ENCODE measurements at regions not wholly inside any gene's neighbourhood (a gene's known extent, or its start where the extent isn't known, plus 50 kb on each side); places are given as distances from the start of the nearest gene placed in this dataset.

DNA sequence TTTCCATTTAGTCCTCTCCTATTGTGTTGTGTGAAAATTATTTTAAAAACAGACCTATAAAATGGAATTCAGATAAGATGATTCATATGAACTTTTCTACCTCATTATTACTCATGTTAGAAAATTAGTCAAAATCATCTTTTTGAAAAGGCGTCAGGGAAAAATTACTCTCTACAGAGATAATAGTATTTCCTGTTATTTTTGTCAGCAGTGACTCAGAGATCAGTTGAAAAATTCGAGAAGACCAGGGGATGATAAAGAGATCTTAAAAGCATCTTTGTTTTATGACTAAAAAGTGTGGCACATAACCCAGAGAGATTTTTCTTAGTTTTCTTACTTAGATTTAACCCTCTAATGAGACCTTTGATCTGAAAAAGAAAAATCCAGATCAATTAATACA lies 157.9 kb upstream of the CARD18 start:
- no peak for DNase-seq (ENCODE audit: low spot score)
- TF ChIP-seq, protein P1, sequence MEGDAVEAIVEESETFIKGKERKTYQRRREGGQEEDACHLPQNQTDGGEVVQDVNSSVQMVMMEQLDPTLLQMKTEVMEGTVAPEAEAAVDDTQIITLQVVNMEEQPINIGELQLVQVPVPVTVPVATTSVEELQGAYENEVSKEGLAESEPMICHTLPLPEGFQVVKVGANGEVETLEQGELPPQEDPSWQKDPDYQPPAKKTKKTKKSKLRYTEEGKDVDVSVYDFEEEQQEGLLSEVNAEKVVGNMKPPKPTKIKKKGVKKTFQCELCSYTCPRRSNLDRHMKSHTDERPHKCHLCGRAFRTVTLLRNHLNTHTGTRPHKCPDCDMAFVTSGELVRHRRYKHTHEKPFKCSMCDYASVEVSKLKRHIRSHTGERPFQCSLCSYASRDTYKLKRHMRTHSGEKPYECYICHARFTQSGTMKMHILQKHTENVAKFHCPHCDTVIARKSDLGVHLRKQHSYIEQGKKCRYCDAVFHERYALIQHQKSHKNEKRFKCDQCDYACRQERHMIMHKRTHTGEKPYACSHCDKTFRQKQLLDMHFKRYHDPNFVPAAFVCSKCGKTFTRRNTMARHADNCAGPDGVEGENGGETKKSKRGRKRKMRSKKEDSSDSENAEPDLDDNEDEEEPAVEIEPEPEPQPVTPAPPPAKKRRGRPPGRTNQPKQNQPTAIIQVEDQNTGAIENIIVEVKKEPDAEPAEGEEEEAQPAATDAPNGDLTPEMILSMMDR (IDR thresholded peaks at IDR 0.05; ENCODE audit: extremely low read depth, insufficient read depth, missing control alignments) = no peak
- in situ Hi-C loops (cut with MboI; ENCODE audit: low pct_unique_long_range_greater_than_20kb, low sequenced_read_pairs, unreplicated experiment) = no loop called here

DNA sequence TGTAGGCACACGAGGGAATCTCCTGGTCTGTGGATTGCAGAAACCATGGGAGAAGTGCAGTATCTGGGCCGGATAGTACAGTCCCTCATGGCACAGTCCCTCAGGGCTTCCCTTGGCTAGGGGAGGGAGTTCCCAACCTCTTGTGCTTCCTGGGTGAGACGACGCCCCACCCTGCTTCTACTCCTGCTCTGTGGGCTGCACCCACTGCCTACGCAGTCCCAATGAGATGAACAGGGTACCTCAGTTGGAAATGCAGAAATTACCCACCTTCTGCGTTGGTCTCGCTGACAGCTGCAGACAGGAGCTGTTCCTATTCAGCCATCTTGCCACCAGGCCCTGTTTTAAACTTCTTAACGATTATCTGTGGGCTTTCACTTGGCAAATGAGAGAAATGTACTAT lies 157.2 kb upstream of the CARD18 start:
- in situ Hi-C loops (cut with MboI; ENCODE audit: low pct_unique_long_range_greater_than_20kb, low sequenced_read_pairs, unreplicated experiment) = no loop called here
- no peak for DNase-seq (ENCODE audit: low spot score)
- TF ChIP-seq, protein P1 (IDR thresholded peaks at IDR 0.05; ENCODE audit: extremely low read depth, insufficient read depth, missing control alignments) = no peak

DNA sequence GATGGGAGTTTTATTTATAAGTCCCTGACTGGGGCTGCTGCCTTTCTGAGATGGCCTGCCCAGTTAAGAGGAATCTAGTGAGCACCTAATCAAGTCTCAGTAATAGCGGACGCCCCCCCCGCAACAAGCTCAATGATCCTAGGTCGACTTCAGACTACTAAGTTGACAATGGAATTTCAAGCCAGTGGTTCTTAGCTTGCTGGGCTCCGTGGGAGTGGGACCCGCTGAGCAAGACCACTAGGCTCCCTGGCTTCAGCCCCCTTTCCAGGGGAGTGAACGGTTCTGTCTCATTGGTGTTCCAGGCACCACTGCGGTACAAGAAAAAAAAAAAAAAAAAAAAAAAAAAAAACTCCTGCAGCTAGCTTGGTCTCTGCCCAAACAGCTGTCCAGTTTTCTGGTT lies 156.8 kb upstream of the CARD18 start:
- in situ Hi-C loops (cut with MboI; ENCODE audit: low pct_unique_long_range_greater_than_20kb, low sequenced_read_pairs, unreplicated experiment) = no loop called here
- TF ChIP-seq, protein P1 (IDR thresholded peaks at IDR 0.05; ENCODE audit: extremely low read depth, insufficient read depth, missing control alignments) = no peak
- no peak for DNase-seq (ENCODE audit: low spot score)

DNA sequence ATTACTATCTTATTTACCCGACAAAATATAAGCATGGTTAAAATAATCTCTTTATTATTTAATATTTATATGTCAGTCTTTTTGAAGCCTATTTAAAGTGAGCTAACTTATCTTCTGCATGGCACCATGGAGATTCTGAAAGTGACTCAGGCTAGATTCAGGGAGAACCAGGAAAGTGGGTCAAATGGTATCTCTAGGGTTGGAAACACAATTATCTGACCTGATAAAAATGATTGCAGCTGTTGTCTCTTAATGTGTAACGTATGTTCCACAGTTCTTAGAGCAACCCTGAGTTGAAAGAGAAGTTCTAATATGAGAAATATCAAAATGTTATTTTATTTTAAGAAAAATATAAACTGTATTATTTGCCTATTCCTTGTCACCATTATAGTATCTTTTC lies 143.1 kb upstream of the CARD18 start:
- in situ Hi-C loops (cut with MboI; ENCODE audit: low pct_unique_long_range_greater_than_20kb, low sequenced_read_pairs, unreplicated experiment) = no loop called here
- TF ChIP-seq, protein P1 (IDR thresholded peaks at IDR 0.05; ENCODE audit: extremely low read depth, insufficient read depth, missing control alignments) = no peak
- no peak for DNase-seq (ENCODE audit: low spot score)

DNA sequence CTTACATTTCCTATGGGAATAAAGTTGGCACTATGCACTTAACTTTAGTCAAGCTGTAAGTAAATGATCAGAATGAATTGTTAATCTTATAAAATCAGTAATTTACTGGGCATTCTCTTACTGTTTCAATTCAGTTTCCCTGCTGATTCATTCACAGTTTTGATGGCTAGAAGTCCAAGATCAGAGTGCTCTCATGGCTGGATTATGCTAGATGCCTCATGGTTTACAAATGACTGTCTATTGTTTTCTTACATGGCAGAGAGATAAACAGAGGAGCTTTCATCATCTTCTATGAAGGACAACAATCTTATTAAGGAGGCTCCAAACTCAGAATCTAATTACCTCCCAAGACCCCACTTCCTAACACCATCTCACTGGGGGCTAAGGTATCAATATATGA lies 135.1 kb upstream of the CARD18 start:
- TF ChIP-seq, protein P1 (IDR thresholded peaks at IDR 0.05; ENCODE audit: extremely low read depth, insufficient read depth, missing control alignments) = no peak
- in situ Hi-C loops (cut with MboI; ENCODE audit: low pct_unique_long_range_greater_than_20kb, low sequenced_read_pairs, unreplicated experiment) = no loop called here
- DNase-seq (ENCODE audit: low spot score) = no peak

DNA sequence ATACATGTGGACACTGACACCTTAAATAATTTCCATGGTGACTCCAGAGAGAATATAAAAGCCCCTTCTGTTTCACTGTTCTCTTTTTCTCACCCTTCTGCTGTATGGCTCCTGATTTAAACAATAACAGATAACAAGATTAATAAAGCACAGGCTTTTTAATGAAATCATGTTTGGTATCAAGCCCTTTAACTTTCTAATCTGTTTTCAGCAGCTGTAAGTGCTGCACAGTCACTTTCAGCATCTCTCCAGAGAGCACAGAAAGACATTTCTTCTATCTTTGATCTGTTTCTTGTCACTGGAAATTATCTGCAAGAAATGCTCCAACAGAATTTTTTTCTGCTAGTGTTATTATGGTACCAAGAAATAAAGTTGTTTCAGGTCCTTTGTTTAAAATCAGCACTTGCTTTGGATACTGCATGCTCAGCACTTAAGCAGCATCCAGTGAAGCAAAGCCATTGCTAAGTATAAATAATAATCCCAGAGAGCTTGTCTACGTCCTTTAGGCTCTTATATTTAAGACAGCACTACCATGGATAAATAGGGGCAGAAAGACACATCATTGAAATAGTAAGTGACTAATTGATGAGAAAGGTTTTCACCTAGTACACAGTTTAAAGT lies 134.2 kb upstream of the CARD18 start:
- TF ChIP-seq, protein P1 (IDR thresholded peaks at IDR 0.05; ENCODE audit: extremely low read depth, insufficient read depth, missing control alignments) = no peak
- DNase-seq (ENCODE audit: low spot score) = no peak
- in situ Hi-C loops (cut with MboI; ENCODE audit: low pct_unique_long_range_greater_than_20kb, low sequenced_read_pairs, unreplicated experiment) = no loop called here

DNA sequence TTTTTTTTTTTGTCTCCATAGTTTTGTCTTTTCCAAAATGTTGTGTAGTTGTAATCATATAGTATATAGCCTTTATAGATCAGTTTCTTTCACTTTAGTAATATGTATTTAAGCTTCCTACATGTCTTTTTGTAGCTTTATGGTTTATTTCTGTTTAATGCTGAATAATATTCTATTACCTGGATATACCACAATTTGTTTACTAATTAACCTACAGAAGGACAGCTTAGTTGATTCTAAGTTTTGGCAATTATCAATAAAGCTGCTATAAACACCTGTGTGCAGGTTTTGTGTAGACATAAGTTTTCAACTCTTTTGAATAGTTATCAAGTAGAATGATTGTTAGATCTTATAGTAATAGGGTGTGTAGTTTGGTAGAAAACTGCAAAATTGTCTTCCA lies 130.3 kb upstream of the CARD18 start:
- TF ChIP-seq, protein P1 (IDR thresholded peaks at IDR 0.05; ENCODE audit: extremely low read depth, insufficient read depth, missing control alignments) = no peak
- DNase-seq (ENCODE audit: low spot score) = no peak
- in situ Hi-C loops (cut with MboI; ENCODE audit: low pct_unique_long_range_greater_than_20kb, low sequenced_read_pairs, unreplicated experiment) = no loop called here

Measured in GM13977 (cell line).